ENCODE measurements at regions not wholly inside any gene's neighbourhood (a gene's known extent, or its start where the extent isn't known, plus 50 kb on each side); places are given as distances from the start of the nearest gene placed in this dataset.

DNA sequence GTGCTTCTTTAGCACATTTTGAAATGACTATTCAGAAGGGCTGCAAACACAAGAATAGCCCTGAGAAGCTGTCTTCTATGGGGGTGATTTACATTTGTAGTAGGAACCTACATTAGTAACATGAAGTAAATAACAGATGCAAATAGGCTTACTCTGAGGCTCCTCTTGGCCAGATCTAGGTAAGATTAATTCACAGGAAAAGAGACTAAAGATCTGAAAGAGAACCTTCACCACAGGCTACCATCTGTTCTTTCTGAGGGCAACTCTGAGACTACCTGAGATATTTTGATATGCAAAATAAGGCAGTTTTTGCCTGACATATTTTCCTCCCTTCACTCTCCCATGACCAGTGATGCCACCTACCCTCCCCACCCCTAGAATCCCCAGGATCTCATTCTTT lies 1267.8 kb downstream of the PLA2G4A start:
- intact Hi-C loops (cut with micrococcal nuclease; ENCODE audit: unreplicated experiment): no loop called here
- no peaks in the 10 kb centered on the region for H3K9me2 ChIP-seq (ENCODE audit: insufficient read depth, low read length)
- BruUV-seq (replicated peaks): no TSS peak
- TF ChIP-seq, protein P1, sequence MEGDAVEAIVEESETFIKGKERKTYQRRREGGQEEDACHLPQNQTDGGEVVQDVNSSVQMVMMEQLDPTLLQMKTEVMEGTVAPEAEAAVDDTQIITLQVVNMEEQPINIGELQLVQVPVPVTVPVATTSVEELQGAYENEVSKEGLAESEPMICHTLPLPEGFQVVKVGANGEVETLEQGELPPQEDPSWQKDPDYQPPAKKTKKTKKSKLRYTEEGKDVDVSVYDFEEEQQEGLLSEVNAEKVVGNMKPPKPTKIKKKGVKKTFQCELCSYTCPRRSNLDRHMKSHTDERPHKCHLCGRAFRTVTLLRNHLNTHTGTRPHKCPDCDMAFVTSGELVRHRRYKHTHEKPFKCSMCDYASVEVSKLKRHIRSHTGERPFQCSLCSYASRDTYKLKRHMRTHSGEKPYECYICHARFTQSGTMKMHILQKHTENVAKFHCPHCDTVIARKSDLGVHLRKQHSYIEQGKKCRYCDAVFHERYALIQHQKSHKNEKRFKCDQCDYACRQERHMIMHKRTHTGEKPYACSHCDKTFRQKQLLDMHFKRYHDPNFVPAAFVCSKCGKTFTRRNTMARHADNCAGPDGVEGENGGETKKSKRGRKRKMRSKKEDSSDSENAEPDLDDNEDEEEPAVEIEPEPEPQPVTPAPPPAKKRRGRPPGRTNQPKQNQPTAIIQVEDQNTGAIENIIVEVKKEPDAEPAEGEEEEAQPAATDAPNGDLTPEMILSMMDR (conservative IDR thresholded peaks at IDR 0.05; ENCODE audit: low read length): no peak
- TF ChIP-seq EZH2phosphoT487 (IDR thresholded peaks at IDR 0.05; ENCODE audit: borderline replicate concordance, low read depth, low read length): no peak
- no peaks in the 10 kb centered on the region for H3K4me1 ChIP-seq (ENCODE audit: insufficient read depth, low read length, poor library complexity, severe bottlenecking)
- H3K9me3 ChIP-seq (ENCODE audit: low read length): no peaks in the 10 kb centered on the region
- POLR2A ChIA-PET: interaction anchor here (1.0 kb wide), 1 partner anchor 12 kb away, joined by 4 read pairs; no protein-coding TSS in a partner anchor
- no peak overlapping the region for H3K4me3 ChIP-seq (ENCODE audit: low read depth, low read length, poor library complexity, severe bottlenecking)
- H2AFZ ChIP-seq (ENCODE audit: low read length): no peak overlapping the region
- CTCF ChIA-PET (ENCODE audit: unreplicated experiment): no interaction called here
- no peaks in the 10 kb centered on the region for H3K79me2 ChIP-seq (ENCODE audit: insufficient read depth, low read depth, low read length)
- H3K4me2 ChIP-seq (ENCODE audit: low read length): no peak overlapping the region
- DNase-seq (ENCODE audit: low spot score): no peak
- H3K27ac ChIP-seq (ENCODE audit: low read depth, low read length, poor library complexity, severe bottlenecking): no peak overlapping the region
- H4K20me1 ChIP-seq (ENCODE audit: insufficient read depth, low read length): no peaks in the 10 kb centered on the region
- H3K36me3 ChIP-seq (ENCODE audit: insufficient read depth, low read length): no peaks in the 10 kb centered on the region

DNA sequence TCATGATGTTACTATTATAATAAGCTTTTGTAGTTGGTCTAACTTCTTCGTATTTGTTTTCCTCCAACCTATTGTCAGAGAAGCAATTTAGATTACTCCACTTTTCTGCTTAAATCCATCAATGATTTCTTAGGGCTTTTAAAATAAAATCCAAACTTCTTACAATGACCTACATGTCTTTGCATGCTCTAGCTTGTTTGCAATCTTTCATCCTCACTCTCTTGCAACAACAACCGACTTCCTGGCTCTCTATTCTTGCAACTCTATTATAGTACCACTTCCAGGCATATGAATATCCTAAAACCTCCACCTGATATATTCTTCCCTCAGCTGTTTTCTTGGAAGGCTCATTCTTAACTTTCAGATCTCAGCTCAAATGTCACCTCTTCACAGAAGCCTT lies 1288.7 kb downstream of the PLA2G4A start:
- Histone ChIP-seq H3K4me3 (ENCODE audit: low read depth, low read length, poor library complexity, severe bottlenecking) (no peak overlapping the region), H3K4me2 (ENCODE audit: low read length) (no peak overlapping the region), H3K9me2 (ENCODE audit: insufficient read depth, low read length) (no peaks in the 10 kb centered on the region), H2AFZ (ENCODE audit: low read length) (no peak overlapping the region), H3K27ac (ENCODE audit: low read depth, low read length, poor library complexity, severe bottlenecking) (no peak overlapping the region), H3K79me2 (ENCODE audit: insufficient read depth, low read depth, low read length) (no peaks in the 10 kb centered on the region), H4K20me1 (ENCODE audit: insufficient read depth, low read length) (no peaks in the 10 kb centered on the region), H3K9me3 (ENCODE audit: low read length) (no peaks in the 10 kb centered on the region), H3K4me1 (ENCODE audit: insufficient read depth, low read length, poor library complexity, severe bottlenecking) (no peaks in the 10 kb centered on the region), H3K36me3 (ENCODE audit: insufficient read depth, low read length) (no peaks in the 10 kb centered on the region)
- intact Hi-C loops (cut with micrococcal nuclease; ENCODE audit: unreplicated experiment): no loop called here
- ChIA-PET POLR2A (interaction anchor here (0.6 kb wide), 1 partner anchor 694 kb away, joined by 3 read pairs; no protein-coding TSS in a partner anchor), CTCF (ENCODE audit: unreplicated experiment) (no interaction called here)
- TF ChIP-seq EZH2phosphoT487 (IDR thresholded peaks at IDR 0.05; ENCODE audit: borderline replicate concordance, low read depth, low read length): no peak
- TF ChIP-seq, protein P1 (conservative IDR thresholded peaks at IDR 0.05; ENCODE audit: low read length): no peak
- no peak for DNase-seq (ENCODE audit: low spot score)
- BruUV-seq (replicated peaks): no TSS peak

DNA sequence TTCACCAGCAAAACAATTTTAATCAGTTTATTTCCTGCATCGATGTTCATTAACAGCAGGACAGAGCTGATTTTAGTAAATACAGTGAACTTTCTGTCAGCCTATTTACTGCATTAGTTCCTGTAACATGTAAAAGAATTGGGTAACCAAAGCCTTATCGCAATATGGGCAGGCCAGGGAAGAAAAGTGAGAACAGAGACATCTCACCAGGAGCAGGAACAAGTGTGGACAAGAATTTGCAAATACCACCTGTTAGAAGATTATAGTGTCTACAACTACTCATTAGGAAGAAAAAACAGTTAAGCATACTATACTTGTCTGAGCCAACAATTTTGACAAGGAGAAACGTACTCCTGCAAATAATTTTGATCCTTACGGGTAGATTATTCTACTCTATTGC lies 1293.9 kb downstream of the PLA2G4A start:
- no peaks in the 10 kb centered on the region for H4K20me1 ChIP-seq (ENCODE audit: insufficient read depth, low read length)
- DNase-seq (ENCODE audit: low spot score): no peak
- H3K4me3 ChIP-seq (ENCODE audit: low read depth, low read length, poor library complexity, severe bottlenecking): no peak overlapping the region
- POLR2A ChIA-PET: no interaction called here
- intact Hi-C loops (cut with micrococcal nuclease; ENCODE audit: unreplicated experiment): no loop called here
- H3K36me3 ChIP-seq (ENCODE audit: insufficient read depth, low read length): no peaks in the 10 kb centered on the region
- H3K4me1 ChIP-seq (ENCODE audit: insufficient read depth, low read length, poor library complexity, severe bottlenecking): no peaks in the 10 kb centered on the region
- BruUV-seq (replicated peaks): no TSS peak
- H2AFZ ChIP-seq (ENCODE audit: low read length): no peak overlapping the region
- no peak overlapping the region for H3K4me2 ChIP-seq (ENCODE audit: low read length)
- H3K9me2 ChIP-seq (ENCODE audit: insufficient read depth, low read length): no peaks in the 10 kb centered on the region
- CTCF ChIA-PET (ENCODE audit: unreplicated experiment): no interaction called here
- H3K27ac ChIP-seq (ENCODE audit: low read depth, low read length, poor library complexity, severe bottlenecking): no peak overlapping the region
- TF ChIP-seq EZH2phosphoT487 (IDR thresholded peaks at IDR 0.05; ENCODE audit: borderline replicate concordance, low read depth, low read length): no peak
- TF ChIP-seq, protein P1 (conservative IDR thresholded peaks at IDR 0.05; ENCODE audit: low read length): no peak
- no peaks in the 10 kb centered on the region for H3K79me2 ChIP-seq (ENCODE audit: insufficient read depth, low read depth, low read length)
- H3K9me3 ChIP-seq (ENCODE audit: low read length): no peaks in the 10 kb centered on the region

Data from OCI-LY7 (cell line).